ENCODE measurements at regions not wholly inside any gene's neighbourhood (a gene's known extent, or its start where the extent isn't known, plus 50 kb on each side); places are given as distances from the start of the nearest gene placed in this dataset.

- DNase-seq, result no peak
Observed at GRCh38 chrX:104306180-104306579, 51.4 kb upstream of the ESX1 start.
